ENCODE measurements at regions not wholly inside any gene's neighbourhood (a gene's known extent, or its start where the extent isn't known, plus 50 kb on each side); places are given as distances from the start of the nearest gene placed in this dataset.

DNA sequence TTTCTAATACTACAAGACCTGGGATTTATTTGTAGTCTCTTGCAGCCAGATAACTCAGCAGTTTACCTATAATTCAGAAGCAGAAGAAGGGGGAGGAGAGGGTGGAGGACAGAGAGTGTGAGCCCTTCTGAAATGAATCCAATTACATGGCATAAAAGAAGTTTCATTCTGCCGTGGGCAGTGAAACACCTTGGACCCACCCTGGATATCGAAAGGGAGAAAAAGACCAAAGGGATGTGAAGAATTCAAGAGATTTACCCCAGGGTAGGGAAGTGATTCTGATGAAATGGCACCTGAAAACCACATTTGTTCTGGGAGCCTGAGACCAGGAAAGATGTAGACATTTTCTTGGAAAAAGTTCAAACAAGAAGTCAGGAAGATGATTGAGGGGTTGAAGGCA is 140.9 kb downstream of the NDFIP2 start:
- TF ChIP-seq, protein P1, sequence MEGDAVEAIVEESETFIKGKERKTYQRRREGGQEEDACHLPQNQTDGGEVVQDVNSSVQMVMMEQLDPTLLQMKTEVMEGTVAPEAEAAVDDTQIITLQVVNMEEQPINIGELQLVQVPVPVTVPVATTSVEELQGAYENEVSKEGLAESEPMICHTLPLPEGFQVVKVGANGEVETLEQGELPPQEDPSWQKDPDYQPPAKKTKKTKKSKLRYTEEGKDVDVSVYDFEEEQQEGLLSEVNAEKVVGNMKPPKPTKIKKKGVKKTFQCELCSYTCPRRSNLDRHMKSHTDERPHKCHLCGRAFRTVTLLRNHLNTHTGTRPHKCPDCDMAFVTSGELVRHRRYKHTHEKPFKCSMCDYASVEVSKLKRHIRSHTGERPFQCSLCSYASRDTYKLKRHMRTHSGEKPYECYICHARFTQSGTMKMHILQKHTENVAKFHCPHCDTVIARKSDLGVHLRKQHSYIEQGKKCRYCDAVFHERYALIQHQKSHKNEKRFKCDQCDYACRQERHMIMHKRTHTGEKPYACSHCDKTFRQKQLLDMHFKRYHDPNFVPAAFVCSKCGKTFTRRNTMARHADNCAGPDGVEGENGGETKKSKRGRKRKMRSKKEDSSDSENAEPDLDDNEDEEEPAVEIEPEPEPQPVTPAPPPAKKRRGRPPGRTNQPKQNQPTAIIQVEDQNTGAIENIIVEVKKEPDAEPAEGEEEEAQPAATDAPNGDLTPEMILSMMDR (IDR thresholded peaks at IDR 0.05 in 8 of 11, conservative IDR thresholded peaks at IDR 0.05 in 3 of 11) = no peak
- no peak for TF ChIP-seq POLR2A (IDR thresholded peaks at IDR 0.05)

All from spleen (tissue), 7 donors.